ENCODE measurements at regions not wholly inside any gene's neighbourhood (a gene's known extent, or its start where the extent isn't known, plus 50 kb on each side); places are given as distances from the start of the nearest gene placed in this dataset.
A peak's percentile ranks its signal among the peaks of the same experiment; 100 is the strongest.
"Not testable (repeated sequence)": the region's sequence is repeated elsewhere in the genome, so short reads cannot be mapped to it uniquely, and the experiment has no call there.

GRCh38 chr1:148363979-148364378 lies 119.1 kb downstream of the PPIAL4G start:
- ATAC-seq; H3K36me3 ChIP-seq (ENCODE audit: control insufficient read depth, insufficient read depth, low read length); H3K9ac ChIP-seq (ENCODE audit: insufficient read depth in 1 of 2, low read depth in 2 of 2, low read length in 2 of 2); H4K20me1 ChIP-seq (replicated peaks; ENCODE audit: control insufficient read depth, insufficient read depth, low read length); H3K4me1 ChIP-seq (replicated peaks in 1 of 2; ENCODE audit: control insufficient read depth in 2 of 2, insufficient read depth in 2 of 2, low read length in 2 of 2); BruUV-seq (replicated peaks); H2AFZ ChIP-seq (ENCODE audit: low read depth, low read length); H3K27me3 ChIP-seq (ENCODE audit: control insufficient read depth in 2 of 2, insufficient read depth in 2 of 2, low read length in 2 of 2); CTCF ChIA-PET (ENCODE audit: low intra/inter-chr PET ratio); H3K4me3 ChIP-seq; DNase-seq (ENCODE audit: extremely low read depth in 1 of 4, low spot score in 3 of 4); H3K79me2 ChIP-seq (ENCODE audit: control insufficient read depth, insufficient read depth, low read length); FAIRE-seq; H3K27ac ChIP-seq (ENCODE audit: extremely low read depth, low read depth, low read length); intact Hi-C loops (cut with micrococcal nuclease); H3K4me2 ChIP-seq (ENCODE audit: insufficient read depth, low read length); H3K9me3 ChIP-seq (replicated peaks; ENCODE audit: control insufficient read depth, insufficient read depth, low read depth, low read length); H3K9me1 ChIP-seq (ENCODE audit: control insufficient read depth, insufficient read depth, low read length); TF ChIP-seq NR4A1 (CRISPR knock-in tag; IDR thresholded peaks at IDR 0.05): not testable (repeated sequence)
- WGBS (ENCODE audit: insufficient coverage, low coverage, missing lambda C conversion rate), result 8% methylated on average over 3 of the region's 3 CpGs
- TF ChIP-seq, protein P1, sequence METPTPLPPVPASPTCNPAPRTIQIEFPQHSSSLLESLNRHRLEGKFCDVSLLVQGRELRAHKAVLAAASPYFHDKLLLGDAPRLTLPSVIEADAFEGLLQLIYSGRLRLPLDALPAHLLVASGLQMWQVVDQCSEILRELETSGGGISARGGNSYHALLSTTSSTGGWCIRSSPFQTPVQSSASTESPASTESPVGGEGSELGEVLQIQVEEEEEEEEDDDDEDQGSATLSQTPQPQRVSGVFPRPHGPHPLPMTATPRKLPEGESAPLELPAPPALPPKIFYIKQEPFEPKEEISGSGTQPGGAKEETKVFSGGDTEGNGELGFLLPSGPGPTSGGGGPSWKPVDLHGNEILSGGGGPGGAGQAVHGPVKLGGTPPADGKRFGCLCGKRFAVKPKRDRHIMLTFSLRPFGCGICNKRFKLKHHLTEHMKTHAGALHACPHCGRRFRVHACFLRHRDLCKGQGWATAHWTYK (CRISPR knock-in tag; IDR thresholded peaks at IDR 0.05), result peak; percentile 49; the same call in 1 of the 2 replicates
- TF ChIP-seq, protein P2, sequence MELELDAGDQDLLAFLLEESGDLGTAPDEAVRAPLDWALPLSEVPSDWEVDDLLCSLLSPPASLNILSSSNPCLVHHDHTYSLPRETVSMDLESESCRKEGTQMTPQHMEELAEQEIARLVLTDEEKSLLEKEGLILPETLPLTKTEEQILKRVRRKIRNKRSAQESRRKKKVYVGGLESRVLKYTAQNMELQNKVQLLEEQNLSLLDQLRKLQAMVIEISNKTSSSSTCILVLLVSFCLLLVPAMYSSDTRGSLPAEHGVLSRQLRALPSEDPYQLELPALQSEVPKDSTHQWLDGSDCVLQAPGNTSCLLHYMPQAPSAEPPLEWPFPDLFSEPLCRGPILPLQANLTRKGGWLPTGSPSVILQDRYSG (tag; conservative IDR thresholded peaks at IDR 0.05; ENCODE audit: low read depth), result 0 out of 2 replicates have a peak, but pooled peaks have one; percentile 38
- TF ChIP-seq TCFL5 (CRISPR knock-in tag; conservative IDR thresholded peaks at IDR 0.05) (0 out of 2 replicates have a peak, but pooled peaks have one; percentile 61), ZNF79 (CRISPR knock-in tag; IDR thresholded peaks at IDR 0.05; ENCODE audit: low read depth) (peak; percentile 52; the same call in 1 of the 2 replicates), PTRF (tag; IDR thresholded peaks at IDR 0.05) (0 out of 2 replicates have a peak, but pooled peaks have one; percentile 34), ZNF239 (CRISPR knock-in tag; IDR thresholded peaks at IDR 0.05) (peak; percentile 66; the same call in 1 of the 2 replicates), NR4A1 (tag; IDR thresholded peaks at IDR 0.05) (peak; percentile 85), ZNF449 (CRISPR knock-in tag; IDR thresholded peaks at IDR 0.05) (0 out of 2 replicates have a peak, but pooled peaks have one; percentile 47), DMBX1 (CRISPR knock-in tag; IDR thresholded peaks at IDR 0.05; ENCODE audit: borderline replicate concordance) (0 out of 2 replicates have a peak, but pooled peaks have one; percentile 41), SMAD3 (CRISPR knock-in tag; conservative IDR thresholded peaks at IDR 0.05) (0 out of 2 replicates have a peak, but pooled peaks have one; percentile 22), KLF6 (CRISPR knock-in tag; IDR thresholded peaks at IDR 0.05; ENCODE audit: borderline replicate concordance) (peak; percentile 63; the same call in 1 of the 2 replicates)
- POLR2A ChIA-PET, result interaction anchor here (0.6 kb wide), 1 partner anchor 30 kb away, joined by 3 read pairs; no protein-coding TSS in a partner anchor
- in situ Hi-C loops (cut with MboI), result loop anchor here (25.0 kb wide), 2 partner anchors 173 to 398 kb away; no protein-coding TSS in a partner anchor

All from K562 (cell line).